GM23338 (cell line): ENCODE measurements at regions not wholly inside any gene's neighbourhood (a gene's known extent, or its start where the extent isn't known, plus 50 kb on each side); places are given as distances from the start of the nearest gene placed in this dataset.

Experiments used
- ATAC-seq: fragments of 200-7000 bp; cut with Tn5 transposase; 3 replicates; pipeline ENCODE4 v1.9.1; 2020
- DNase-seq: peaks from one replicate; pipeline ENCODE4 v3.0.0-alpha.2; 2015; ENCODE audit warnings: low spot score
- H2AFZ ChIP-seq: fragments of 200-600 bp; sonication (generic); 2 replicates; pipeline ENCODE4 v1.8.0; 2016; ENCODE audit warnings: antibody characterized with exemption, mild to moderate bottlenecking, moderate library complexity
- H3F3A ChIP-seq: fragments of 200-600 bp; sonication (generic); replicated peaks from 2 replicates; pipeline ENCODE4 v1.8.0; 2017; ENCODE audit warnings: antibody characterized with exemption, mixed run types, low read depth
- H3K27ac ChIP-seq: fragments of 200-600 bp; sonication (generic); 2 replicates; pipeline ENCODE4 v1.6.1; 2016; ENCODE audit warnings: low read depth
- H3K27me3 ChIP-seq: fragments of 200-600 bp; sonication (generic); 2 replicates; pipeline ENCODE4 v1.8.0; 2016; ENCODE audit warnings: mild to moderate bottlenecking, mixed run types, moderate library complexity; ENCODE audit not compliant: insufficient read depth
- H3K36me3 ChIP-seq: fragments of 200-600 bp; sonication (generic); 2 replicates; pipeline ENCODE4 v1.8.0; 2016; ENCODE audit warnings: mild to moderate bottlenecking; ENCODE audit not compliant: insufficient read depth
- H3K4me1 ChIP-seq: fragments of 200-600 bp; sonication (generic); 2 replicates; pipeline ENCODE4 v1.8.0; 2016; ENCODE audit warnings: mild to moderate bottlenecking, moderate library complexity; ENCODE audit not compliant: insufficient read depth
- H3K4me2 ChIP-seq: fragments of 200-600 bp; sonication (generic); 2 replicates; pipeline ENCODE4 v1.7.1; 2017; ENCODE audit warnings: mixed run types
- H3K4me3 ChIP-seq: fragments of 200-600 bp; sonication (generic); 2 replicates; pipeline ENCODE4 v1.6.1; 2016; ENCODE audit warnings: mixed run types
- H3K79me2 ChIP-seq: fragments of 200-600 bp; sonication (generic); replicated peaks from 2 replicates; pipeline ENCODE4 v1.8.0; 2017; ENCODE audit warnings: mild to moderate bottlenecking; ENCODE audit not compliant: insufficient read depth
- H3K9me2 ChIP-seq: fragments of 200-600 bp; sonication (generic); 2 replicates; pipeline ENCODE4 v1.8.0; 2017; ENCODE audit not compliant: insufficient read depth
- H4K20me1 ChIP-seq: fragments of 200-600 bp; sonication (generic); replicated peaks from 2 replicates; pipeline ENCODE4 v1.8.0; 2017; ENCODE audit warnings: mild to moderate bottlenecking; ENCODE audit not compliant: insufficient read depth
- H3K27ac Mint-ChIP-seq: 2 replicates; pipeline ENCODE4 v1.8.0; 2020; ENCODE audit warnings: inconsistent platforms, mild to moderate bottlenecking, moderate library complexity, mixed read lengths
- H3K27me3 Mint-ChIP-seq: 3 replicates; pipeline ENCODE4 v1.8.0; 2022; ENCODE audit warnings: low read depth, mild to moderate bottlenecking, moderate library complexity, mixed read lengths, inconsistent platforms; ENCODE audit not compliant: insufficient read depth, poor library complexity
- H3K36me3 Mint-ChIP-seq: 3 replicates; pipeline ENCODE4 v1.8.0; 2021; ENCODE audit warnings: low read depth, mild to moderate bottlenecking, inconsistent platforms, moderate library complexity, mixed read lengths
- H3K4me1 Mint-ChIP-seq: 3 replicates; pipeline ENCODE4 v1.8.0; 2020; ENCODE audit warnings: mild to moderate bottlenecking, inconsistent platforms, mixed read lengths
- H3K4me3 Mint-ChIP-seq: 3 replicates; pipeline ENCODE4 v1.8.0; 2021; ENCODE audit warnings: moderate library complexity, mild to moderate bottlenecking, inconsistent platforms, mixed read lengths
- H3K9me3 Mint-ChIP-seq: 3 replicates; pipeline ENCODE4 v1.8.0; 2020; ENCODE audit warnings: moderate library complexity, mild to moderate bottlenecking, inconsistent platforms, mixed read lengths
- CREB1 ChIP-seq: fragments of 250-450 bp; sonication (Bioruptor Pico); IDR thresholded peaks from 2 replicates; pipeline ENCODE4 v1.5.0; 2020; ENCODE audit warnings: low read depth, mild to moderate bottlenecking, moderate library complexity
- EZH2 ChIP-seq: fragments of 200-600 bp; sonication (generic); IDR thresholded peaks from one replicate; pipeline ENCODE4 v1.8.0; 2017; ENCODE audit warnings: antibody characterized with exemption, mild to moderate bottlenecking, low read depth; ENCODE audit not compliant: unreplicated experiment
- EZH2phosphoT487 ChIP-seq: fragments of 200-600 bp; sonication (generic); IDR thresholded peaks from one replicate; pipeline ENCODE4 v1.8.1; 2018; ENCODE audit warnings: antibody characterized with exemption; ENCODE audit not compliant: unreplicated experiment
- JUNB ChIP-seq: IDR thresholded peaks from one replicate; pipeline ENCODE4 v1.6.1; 2016; ENCODE audit warnings: antibody characterized with exemption; ENCODE audit not compliant: unreplicated experiment
- NANOG ChIP-seq: IDR thresholded peaks from 2 replicates; pipeline ENCODE4 v1.6.1; 2016; ENCODE audit warnings: antibody characterized with exemption, borderline replicate concordance
- POLR2AphosphoS5 ChIP-seq: IDR thresholded peaks from 2 replicates; pipeline ENCODE4 v1.6.1; 2016; ENCODE audit warnings: antibody characterized with exemption, low read depth
- STAT1 ChIP-seq: IDR thresholded peaks from one replicate; pipeline ENCODE4 v1.6.1; 2016; ENCODE audit warnings: antibody characterized with exemption; ENCODE audit not compliant: unreplicated experiment
- ZNF114 ChIP-seq: fragments of 250-450 bp; sonication (Bioruptor Pico); IDR thresholded peaks from 2 replicates; pipeline ENCODE4 v1.5.0; 2020; ENCODE audit warnings: mild to moderate bottlenecking, moderate library complexity
- ZNF331 ChIP-seq: fragments of 250-450 bp; sonication (Bioruptor Pico); IDR thresholded peaks from 2 replicates; pipeline ENCODE4 v1.5.0; 2020; ENCODE audit warnings: low read depth, mild to moderate bottlenecking, moderate library complexity
- TF ChIP-seq, protein P1 (sequence below): IDR thresholded peaks from 2 replicates; pipeline ENCODE4 v1.6.1; 2016; ENCODE audit warnings: antibody characterized with exemption
- TF ChIP-seq, protein P2 (sequence below), 2 experiments: fragments of 200-600 bp in 1 of 2; sonication (generic) in 1 of 2; conservative IDR thresholded peaks; 2 replicates each; pipeline versions ENCODE4 v1.5.1 to v1.6.1; 2016 to 2017; ENCODE audit warnings: antibody characterized with exemption in 2 of 2, low read depth in 2 of 2, mild to moderate bottlenecking in 2 of 2, moderate library complexity in 1 of 2
- TF ChIP-seq, protein P3 (sequence below): IDR thresholded peaks from one replicate; pipeline ENCODE4 v1.6.1; 2018; ENCODE audit warnings: antibody characterized with exemption; ENCODE audit not compliant: unreplicated experiment
- TF ChIP-seq, protein P4 (sequence below): fragments of 250-450 bp; sonication (Bioruptor Pico); IDR thresholded peaks from 2 replicates; pipeline ENCODE4 v1.5.0; 2020; ENCODE audit warnings: mild to moderate bottlenecking, moderate library complexity

DNA sequence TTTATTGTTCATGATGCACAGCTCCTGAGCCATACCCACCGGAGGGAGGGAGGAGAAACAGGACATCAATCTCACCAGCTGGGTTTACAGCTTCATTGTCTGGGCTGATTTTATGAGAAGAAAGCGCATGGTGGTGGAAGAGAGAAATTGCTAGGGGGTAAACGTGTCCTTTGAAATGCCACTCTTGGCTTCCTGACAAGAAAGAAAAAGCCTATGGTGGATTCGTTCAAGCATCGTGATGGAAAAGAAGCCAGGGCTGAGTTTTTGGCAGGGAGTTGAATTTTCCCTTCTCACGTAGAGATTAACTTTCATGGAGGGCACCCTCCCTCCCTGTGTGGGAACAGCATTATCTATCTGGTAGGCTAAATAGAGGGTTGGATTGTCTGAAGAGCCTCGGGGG, 502.0 kb downstream of the SLC4A3 start:
- Histone ChIP-seq H3F3A (no peaks in the 10 kb centered on the region), H4K20me1 (no peaks in the 10 kb centered on the region), H3K27me3 (no peaks in the 10 kb centered on the region), H3K4me1 (no peaks in the 10 kb centered on the region), H3K27ac (no peak overlapping the region), H3K79me2 (no peaks in the 10 kb centered on the region), H3K9me2 (peaks cover 3% of the 10 kb centered on the region; the same call in 1 of the 2 replicates), H3K4me3 (no peak overlapping the region), H2AFZ (no peak overlapping the region), H3K4me2 (no peak overlapping the region), H3K36me3 (no peaks in the 10 kb centered on the region)
- H3K36me3 Mint-ChIP-seq, result no peaks in the 10 kb centered on the region
- H3K4me3 Mint-ChIP-seq, result no peak overlapping the region
- DNase-seq (no peak), ATAC-seq (no peak)
- H3K4me1 Mint-ChIP-seq, result no peaks in the 10 kb centered on the region
- H3K9me3 Mint-ChIP-seq, result peaks cover 8% of the 10 kb centered on the region; the same call in 2 of the 3 replicates
- TF ChIP-seq, protein P1, sequence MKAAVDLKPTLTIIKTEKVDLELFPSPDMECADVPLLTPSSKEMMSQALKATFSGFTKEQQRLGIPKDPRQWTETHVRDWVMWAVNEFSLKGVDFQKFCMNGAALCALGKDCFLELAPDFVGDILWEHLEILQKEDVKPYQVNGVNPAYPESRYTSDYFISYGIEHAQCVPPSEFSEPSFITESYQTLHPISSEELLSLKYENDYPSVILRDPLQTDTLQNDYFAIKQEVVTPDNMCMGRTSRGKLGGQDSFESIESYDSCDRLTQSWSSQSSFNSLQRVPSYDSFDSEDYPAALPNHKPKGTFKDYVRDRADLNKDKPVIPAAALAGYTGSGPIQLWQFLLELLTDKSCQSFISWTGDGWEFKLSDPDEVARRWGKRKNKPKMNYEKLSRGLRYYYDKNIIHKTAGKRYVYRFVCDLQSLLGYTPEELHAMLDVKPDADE, result no peak
- TF ChIP-seq CREB1 (no peak), POLR2AphosphoS5 (no peak), ZNF331 (CRISPR knock-in tag) (no peak), NANOG (no peak), JUNB (no peak), EZH2phosphoT487 (no peak), ZNF114 (no peak), EZH2 (no peak), STAT1 (no peak)
- TF ChIP-seq, protein P2, sequence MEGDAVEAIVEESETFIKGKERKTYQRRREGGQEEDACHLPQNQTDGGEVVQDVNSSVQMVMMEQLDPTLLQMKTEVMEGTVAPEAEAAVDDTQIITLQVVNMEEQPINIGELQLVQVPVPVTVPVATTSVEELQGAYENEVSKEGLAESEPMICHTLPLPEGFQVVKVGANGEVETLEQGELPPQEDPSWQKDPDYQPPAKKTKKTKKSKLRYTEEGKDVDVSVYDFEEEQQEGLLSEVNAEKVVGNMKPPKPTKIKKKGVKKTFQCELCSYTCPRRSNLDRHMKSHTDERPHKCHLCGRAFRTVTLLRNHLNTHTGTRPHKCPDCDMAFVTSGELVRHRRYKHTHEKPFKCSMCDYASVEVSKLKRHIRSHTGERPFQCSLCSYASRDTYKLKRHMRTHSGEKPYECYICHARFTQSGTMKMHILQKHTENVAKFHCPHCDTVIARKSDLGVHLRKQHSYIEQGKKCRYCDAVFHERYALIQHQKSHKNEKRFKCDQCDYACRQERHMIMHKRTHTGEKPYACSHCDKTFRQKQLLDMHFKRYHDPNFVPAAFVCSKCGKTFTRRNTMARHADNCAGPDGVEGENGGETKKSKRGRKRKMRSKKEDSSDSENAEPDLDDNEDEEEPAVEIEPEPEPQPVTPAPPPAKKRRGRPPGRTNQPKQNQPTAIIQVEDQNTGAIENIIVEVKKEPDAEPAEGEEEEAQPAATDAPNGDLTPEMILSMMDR (conservative IDR thresholded peaks at IDR 0.05; ENCODE audit: low read depth in 2 of 2), result no peak
- TF ChIP-seq, protein P3, sequence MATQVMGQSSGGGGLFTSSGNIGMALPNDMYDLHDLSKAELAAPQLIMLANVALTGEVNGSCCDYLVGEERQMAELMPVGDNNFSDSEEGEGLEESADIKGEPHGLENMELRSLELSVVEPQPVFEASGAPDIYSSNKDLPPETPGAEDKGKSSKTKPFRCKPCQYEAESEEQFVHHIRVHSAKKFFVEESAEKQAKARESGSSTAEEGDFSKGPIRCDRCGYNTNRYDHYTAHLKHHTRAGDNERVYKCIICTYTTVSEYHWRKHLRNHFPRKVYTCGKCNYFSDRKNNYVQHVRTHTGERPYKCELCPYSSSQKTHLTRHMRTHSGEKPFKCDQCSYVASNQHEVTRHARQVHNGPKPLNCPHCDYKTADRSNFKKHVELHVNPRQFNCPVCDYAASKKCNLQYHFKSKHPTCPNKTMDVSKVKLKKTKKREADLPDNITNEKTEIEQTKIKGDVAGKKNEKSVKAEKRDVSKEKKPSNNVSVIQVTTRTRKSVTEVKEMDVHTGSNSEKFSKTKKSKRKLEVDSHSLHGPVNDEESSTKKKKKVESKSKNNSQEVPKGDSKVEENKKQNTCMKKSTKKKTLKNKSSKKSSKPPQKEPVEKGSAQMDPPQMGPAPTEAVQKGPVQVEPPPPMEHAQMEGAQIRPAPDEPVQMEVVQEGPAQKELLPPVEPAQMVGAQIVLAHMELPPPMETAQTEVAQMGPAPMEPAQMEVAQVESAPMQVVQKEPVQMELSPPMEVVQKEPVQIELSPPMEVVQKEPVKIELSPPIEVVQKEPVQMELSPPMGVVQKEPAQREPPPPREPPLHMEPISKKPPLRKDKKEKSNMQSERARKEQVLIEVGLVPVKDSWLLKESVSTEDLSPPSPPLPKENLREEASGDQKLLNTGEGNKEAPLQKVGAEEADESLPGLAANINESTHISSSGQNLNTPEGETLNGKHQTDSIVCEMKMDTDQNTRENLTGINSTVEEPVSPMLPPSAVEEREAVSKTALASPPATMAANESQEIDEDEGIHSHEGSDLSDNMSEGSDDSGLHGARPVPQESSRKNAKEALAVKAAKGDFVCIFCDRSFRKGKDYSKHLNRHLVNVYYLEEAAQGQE, result no peak
- TF ChIP-seq, protein P4, sequence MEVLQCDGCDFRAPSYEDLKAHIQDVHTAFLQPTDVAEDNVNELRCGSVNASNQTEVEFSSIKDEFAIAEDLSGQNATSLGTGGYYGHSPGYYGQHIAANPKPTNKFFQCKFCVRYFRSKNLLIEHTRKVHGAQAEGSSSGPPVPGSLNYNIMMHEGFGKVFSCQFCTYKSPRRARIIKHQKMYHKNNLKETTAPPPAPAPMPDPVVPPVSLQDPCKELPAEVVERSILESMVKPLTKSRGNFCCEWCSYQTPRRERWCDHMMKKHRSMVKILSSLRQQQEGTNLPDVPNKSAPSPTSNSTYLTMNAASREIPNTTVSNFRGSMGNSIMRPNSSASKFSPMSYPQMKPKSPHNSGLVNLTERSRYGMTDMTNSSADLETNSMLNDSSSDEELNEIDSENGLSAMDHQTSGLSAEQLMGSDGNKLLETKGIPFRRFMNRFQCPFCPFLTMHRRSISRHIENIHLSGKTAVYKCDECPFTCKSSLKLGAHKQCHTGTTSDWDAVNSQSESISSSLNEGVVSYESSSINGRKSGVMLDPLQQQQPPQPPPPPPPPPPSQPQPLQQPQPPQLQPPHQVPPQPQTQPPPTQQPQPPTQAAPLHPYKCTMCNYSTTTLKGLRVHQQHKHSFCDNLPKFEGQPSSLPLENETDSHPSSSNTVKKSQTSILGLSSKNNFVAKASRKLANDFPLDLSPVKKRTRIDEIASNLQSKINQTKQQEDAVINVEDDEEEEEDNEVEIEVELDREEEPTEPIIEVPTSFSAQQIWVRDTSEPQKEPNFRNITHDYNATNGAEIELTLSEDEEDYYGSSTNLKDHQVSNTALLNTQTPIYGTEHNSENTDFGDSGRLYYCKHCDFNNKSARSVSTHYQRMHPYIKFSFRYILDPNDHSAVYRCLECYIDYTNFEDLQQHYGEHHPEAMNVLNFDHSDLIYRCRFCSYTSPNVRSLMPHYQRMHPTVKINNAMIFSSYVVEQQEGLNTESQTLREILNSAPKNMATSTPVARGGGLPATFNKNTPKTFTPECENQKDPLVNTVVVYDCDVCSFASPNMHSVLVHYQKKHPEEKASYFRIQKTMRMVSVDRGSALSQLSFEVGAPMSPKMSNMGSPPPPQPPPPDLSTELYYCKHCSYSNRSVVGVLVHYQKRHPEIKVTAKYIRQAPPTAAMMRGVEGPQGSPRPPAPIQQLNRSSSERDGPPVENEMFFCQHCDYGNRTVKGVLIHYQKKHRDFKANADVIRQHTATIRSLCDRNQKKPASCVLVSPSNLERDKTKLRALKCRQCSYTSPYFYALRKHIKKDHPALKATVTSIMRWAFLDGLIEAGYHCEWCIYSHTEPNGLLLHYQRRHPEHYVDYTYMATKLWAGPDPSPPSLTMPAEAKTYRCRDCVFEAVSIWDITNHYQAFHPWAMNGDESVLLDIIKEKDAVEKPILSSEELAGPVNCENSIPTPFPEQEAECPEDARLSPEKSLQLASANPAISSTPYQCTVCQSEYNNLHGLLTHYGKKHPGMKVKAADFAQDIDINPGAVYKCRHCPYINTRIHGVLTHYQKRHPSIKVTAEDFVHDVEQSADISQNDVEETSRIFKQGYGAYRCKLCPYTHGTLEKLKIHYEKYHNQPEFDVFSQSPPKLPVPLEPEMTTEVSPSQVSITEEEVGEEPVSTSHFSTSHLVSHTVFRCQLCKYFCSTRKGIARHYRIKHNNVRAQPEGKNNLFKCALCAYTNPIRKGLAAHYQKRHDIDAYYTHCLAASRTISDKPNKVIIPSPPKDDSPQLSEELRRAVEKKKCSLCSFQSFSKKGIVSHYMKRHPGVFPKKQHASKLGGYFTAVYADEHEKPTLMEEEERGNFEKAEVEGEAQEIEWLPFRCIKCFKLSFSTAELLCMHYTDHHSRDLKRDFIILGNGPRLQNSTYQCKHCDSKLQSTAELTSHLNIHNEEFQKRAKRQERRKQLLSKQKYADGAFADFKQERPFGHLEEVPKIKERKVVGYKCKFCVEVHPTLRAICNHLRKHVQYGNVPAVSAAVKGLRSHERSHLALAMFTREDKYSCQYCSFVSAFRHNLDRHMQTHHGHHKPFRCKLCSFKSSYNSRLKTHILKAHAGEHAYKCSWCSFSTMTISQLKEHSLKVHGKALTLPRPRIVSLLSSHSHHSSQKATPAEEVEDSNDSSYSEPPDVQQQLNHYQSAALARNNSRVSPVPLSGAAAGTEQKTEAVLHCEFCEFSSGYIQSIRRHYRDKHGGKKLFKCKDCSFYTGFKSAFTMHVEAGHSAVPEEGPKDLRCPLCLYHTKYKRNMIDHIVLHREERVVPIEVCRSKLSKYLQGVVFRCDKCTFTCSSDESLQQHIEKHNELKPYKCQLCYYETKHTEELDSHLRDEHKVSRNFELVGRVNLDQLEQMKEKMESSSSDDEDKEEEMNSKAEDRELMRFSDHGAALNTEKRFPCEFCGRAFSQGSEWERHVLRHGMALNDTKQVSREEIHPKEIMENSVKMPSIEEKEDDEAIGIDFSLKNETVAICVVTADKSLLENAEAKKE, result no peak
- H3K27ac Mint-ChIP-seq, result no peak overlapping the region
- peaks cover 2% of the 10 kb centered on the region for H3K27me3 Mint-ChIP-seq
